Ishikawa (cell line): ENCODE measurements at regions not wholly inside any gene's neighbourhood (a gene's known extent, or its start where the extent isn't known, plus 50 kb on each side); places are given as distances from the start of the nearest gene placed in this dataset.

Experiments used
- CEBPB ChIP-seq: IDR thresholded peaks from 2 replicates; pipeline ENCODE4 v1.6.1; 2012
- CREB1 ChIP-seq: IDR thresholded peaks from 2 replicates; pipeline ENCODE4 v1.6.1; 2012; ENCODE audit warnings: low read depth
- EGR1 ChIP-seq: IDR thresholded peaks from 2 replicates; pipeline ENCODE4 v1.6.1; 2012
- EP300 ChIP-seq: IDR thresholded peaks from 2 replicates; pipeline ENCODE4 v1.6.1; 2012; ENCODE audit warnings: borderline replicate concordance
- FOXM1 ChIP-seq: IDR thresholded peaks from 2 replicates; pipeline ENCODE4 v1.6.1; 2012; ENCODE audit warnings: low read depth, borderline replicate concordance
- MAX ChIP-seq: IDR thresholded peaks from 2 replicates; pipeline ENCODE4 v1.6.1; 2012
- NFIC ChIP-seq: IDR thresholded peaks from 2 replicates; pipeline ENCODE4 v1.6.1; 2012
- RAD21 ChIP-seq: IDR thresholded peaks from 2 replicates; pipeline ENCODE4 v1.6.1; 2012; ENCODE audit warnings: low read depth
- REST ChIP-seq: IDR thresholded peaks from 2 replicates; pipeline ENCODE4 v1.6.1; 2012; ENCODE audit warnings: low read depth, mild to moderate bottlenecking
- TAF1 ChIP-seq: IDR thresholded peaks from 2 replicates; pipeline ENCODE4 v1.6.1; 2012; ENCODE audit warnings: low read depth, mild to moderate bottlenecking
- TCF12 ChIP-seq: IDR thresholded peaks from 2 replicates; pipeline ENCODE4 v1.6.1; 2012; ENCODE audit warnings: low read depth
- TEAD4 ChIP-seq: IDR thresholded peaks from 2 replicates; pipeline ENCODE4 v1.6.1; 2012
- USF1 ChIP-seq: IDR thresholded peaks from 2 replicates; pipeline ENCODE4 v1.6.1; 2012
- YY1 ChIP-seq: IDR thresholded peaks from 2 replicates; pipeline ENCODE4 v1.6.1; 2012; ENCODE audit warnings: low read depth
- ZBTB7A ChIP-seq: IDR thresholded peaks from 2 replicates; pipeline ENCODE4 v1.6.1; 2012; ENCODE audit warnings: low read depth

- TF ChIP-seq MAX (no peak), EP300 (no peak), USF1 (no peak), TAF1 (no peak), CEBPB (no peak), CREB1 (no peak), EGR1 (no peak), TEAD4 (no peak), YY1 (no peak), REST (no peak), RAD21 (no peak), ZBTB7A (no peak)
These were observed 169.9 kb upstream of the ADO start for GRCh38 chr10:62634576-62634975.

GRCh38 chr10:62635127-62635526 lies 169.4 kb upstream of the ADO start:
- TF ChIP-seq TEAD4: no peak
- TF ChIP-seq EGR1: no peak
- TF ChIP-seq CEBPB: no peak
- no peak for TF ChIP-seq REST
- no peak for TF ChIP-seq YY1
- TF ChIP-seq TAF1: no peak

- TF ChIP-seq TCF12 (no peak), ZBTB7A (no peak), CEBPB (no peak), FOXM1 (no peak), EGR1 (no peak), NFIC (no peak), USF1 (no peak), CREB1 (no peak), TAF1 (no peak)
These were observed 167.7 kb upstream of the ADO start for GRCh38 chr10:62636825-62637248.

- TF ChIP-seq NFIC (no peak), TAF1 (no peak), YY1 (no peak), CREB1 (no peak), FOXM1 (no peak), USF1 (no peak), ZBTB7A (no peak), TEAD4 (no peak), REST (no peak), EGR1 (no peak), CEBPB (no peak), TCF12 (no peak), MAX (no peak), RAD21 (no peak), EP300 (no peak)
These were observed 167.1 kb upstream of the ADO start for GRCh38 chr10:62637249-62638061.
